ENCODE measurements at regions not wholly inside any gene's neighbourhood (a gene's known extent, or its start where the extent isn't known, plus 50 kb on each side); places are given as distances from the start of the nearest gene placed in this dataset.

DNA sequence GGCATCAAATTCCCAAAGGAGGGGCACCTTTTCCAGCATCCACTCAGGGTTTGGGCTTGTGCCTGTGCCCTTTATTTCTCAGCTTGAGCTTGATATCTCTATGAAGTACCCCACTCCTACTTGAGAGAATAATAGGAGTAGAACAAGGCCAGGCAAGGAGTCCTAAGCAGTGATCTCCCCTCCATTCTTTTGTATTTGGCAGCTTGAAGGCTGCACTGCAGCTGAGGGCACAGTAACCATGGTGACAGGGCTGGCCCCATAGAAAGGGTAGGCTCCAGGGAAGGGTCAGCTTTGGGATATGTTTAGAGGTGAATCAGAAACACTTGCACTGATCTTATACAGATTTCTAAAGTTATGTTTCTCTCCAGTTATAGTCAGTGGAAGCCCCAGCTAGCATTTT, 145.4 kb upstream of the SLC24A5 start:
- TF ChIP-seq CTCF (IDR thresholded peaks at IDR 0.05) (no peak), EP300 (IDR thresholded peaks at IDR 0.05) (no peak)

Data from suprapubic skin (tissue), 3 donors.